HG02885 (cell line): ENCODE measurements at regions not wholly inside any gene's neighbourhood (a gene's known extent, or its start where the extent isn't known, plus 50 kb on each side); places are given as distances from the start of the nearest gene placed in this dataset.

Experiments
- ATAC-seq: cut with Tn5 transposase; IDR thresholded peaks from one replicate; pipeline ENCODE4 v1.9.1; 2021; ENCODE audit warnings: mild to moderate bottlenecking; ENCODE audit not compliant: unreplicated experiment, poor library complexity

GRCh38 chr13:109383683-109384082 lies 402.7 kb downstream of the IRS2 start:
- no peak for ATAC-seq

GRCh38 chr13:109381546-109382180 lies 404.7 kb downstream of the IRS2 start:
- ATAC-seq: no peak

DNA sequence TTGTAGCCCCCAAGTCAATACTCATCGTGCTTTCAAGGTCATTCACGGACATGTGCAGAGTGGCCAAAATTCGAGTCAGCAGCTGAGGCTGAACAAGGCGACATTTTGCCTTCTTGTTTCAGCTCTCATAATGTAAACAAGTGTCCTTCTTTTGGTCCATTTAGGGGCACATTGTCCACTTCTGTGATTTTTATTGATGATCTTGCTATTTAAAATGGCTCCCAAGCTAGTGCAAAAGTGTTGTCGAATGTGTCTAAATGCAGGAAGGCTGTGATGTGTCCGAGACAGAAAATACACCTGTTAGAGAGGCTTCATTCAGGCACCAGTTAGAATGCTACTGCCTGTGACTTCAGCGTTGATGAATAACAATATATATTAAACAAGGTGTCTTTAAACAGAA lies 405.9 kb downstream of the IRS2 start:
- ATAC-seq: no peak

GRCh38 chr13:109379930-109380329 lies 406.5 kb downstream of the IRS2 start:
- ATAC-seq: no peak

- ATAC-seq: no peak
These were observed 409.4 kb downstream of the IRS2 start for GRCh38 chr13:109376936-109377335.

DNA sequence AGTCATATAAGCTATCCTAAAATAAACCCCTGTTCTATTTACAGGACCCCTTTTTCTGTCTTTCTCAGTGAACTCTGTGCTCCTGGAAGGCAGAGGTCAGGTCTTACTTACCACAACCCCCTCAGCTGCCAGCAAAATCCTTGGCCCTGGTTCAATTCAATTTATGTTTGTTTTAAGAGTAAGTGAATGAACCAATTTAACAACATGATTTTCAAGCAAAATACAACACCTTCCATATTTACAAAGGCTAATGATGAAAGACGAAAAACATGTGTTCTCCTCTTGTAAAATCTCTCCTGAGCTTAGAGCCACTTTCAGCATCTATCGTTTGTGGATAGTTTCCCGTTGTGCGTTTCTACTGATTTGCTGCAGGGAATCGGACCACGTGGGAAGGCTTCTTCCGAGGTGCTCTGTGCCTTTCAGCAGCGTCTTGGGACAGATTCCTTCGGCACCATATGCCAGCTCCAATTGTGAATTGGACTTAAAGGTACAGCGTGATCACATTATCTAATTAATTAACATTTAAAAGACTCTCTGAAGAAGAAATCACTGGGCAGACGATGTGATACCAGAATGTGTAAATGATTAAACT lies 411.7 kb downstream of the IRS2 start:
- no peak for ATAC-seq

DNA sequence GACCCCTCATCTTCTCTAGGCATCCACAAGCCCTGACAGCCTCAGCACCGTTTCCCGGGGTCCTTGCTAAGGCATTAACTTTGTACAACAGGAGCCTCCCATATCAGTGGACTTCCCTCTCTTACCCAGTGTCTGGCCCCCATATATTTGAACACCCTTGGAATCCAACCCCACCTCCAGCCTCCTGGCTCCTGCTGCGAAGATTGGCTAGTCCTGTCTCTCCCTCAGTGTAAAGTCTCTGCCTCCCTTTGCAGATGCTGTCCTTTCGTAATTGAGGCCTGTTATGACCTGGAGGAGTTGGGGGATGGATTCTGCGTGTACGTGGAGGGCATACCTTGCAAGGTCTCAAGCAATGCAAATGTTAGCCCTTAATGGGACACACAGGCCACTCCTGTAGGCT lies 413.7 kb downstream of the IRS2 start:
- no peak for ATAC-seq

DNA sequence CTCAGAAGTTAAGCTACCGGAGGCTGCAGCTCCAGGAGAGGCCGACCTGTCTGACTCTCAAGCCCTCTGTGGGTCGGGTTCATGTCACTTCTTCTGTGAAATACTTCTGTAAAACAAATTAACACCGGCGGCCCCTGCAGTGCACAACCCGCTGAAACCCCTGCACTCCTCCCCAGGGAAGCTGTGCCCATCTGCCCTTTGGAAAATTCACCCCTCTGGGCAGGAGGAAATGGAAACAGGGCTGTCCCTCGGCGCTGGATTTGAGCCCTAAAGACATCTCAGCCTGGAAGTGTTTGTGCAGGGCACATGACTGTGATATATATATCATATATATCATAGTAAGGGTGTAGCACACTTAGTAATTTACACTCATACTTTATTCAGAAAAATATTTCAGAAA lies 415.3 kb downstream of the IRS2 start:
- no peak for ATAC-seq

GRCh38 chr13:109370496-109370895 lies 415.9 kb downstream of the IRS2 start:
- ATAC-seq: no peak

- no peak for ATAC-seq
These were observed 416.9 kb downstream of the IRS2 start for GRCh38 chr13:109369353-109370052.

GRCh38 chr13:109368230-109368629 lies 418.2 kb downstream of the IRS2 start:
- no peak for ATAC-seq

DNA sequence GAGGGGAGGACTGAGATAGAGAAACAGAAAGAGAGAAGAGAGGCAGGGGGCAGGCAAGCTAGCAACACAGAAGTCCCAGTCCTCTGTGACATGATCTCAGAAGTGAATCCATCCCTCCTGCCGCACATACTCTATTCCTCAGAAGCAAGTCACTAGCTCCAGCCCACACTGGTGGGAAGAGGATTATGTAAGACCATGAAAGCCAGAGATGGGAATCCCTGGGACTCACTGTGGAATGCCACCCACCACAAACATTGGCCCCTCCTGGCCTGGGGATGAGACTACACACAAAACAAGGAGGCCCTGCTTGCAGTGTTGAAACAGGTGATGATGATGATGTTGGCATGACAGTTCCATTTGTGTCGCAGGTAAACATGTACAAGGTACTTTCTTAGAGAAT lies 419.9 kb downstream of the IRS2 start:
- no peak for ATAC-seq

DNA sequence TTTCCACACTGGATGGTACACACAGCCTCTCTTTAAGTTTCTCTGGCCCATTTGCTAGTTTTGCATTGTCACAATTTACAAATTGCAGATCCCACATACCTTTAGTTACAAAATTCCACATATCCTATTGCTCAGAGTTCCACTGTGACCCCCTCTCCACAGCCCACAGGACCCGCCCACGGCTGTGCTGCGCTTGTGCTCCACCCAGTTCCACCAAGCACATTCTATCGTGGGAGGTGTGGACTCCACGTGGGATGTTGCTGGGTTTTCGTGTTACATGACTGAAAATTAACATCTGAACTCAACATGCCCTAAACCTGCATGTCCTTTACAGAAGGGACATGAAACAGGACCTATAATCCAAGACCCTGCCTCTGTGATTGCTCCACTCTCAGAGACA lies 423.0 kb downstream of the IRS2 start:
- no peak for ATAC-seq

DNA sequence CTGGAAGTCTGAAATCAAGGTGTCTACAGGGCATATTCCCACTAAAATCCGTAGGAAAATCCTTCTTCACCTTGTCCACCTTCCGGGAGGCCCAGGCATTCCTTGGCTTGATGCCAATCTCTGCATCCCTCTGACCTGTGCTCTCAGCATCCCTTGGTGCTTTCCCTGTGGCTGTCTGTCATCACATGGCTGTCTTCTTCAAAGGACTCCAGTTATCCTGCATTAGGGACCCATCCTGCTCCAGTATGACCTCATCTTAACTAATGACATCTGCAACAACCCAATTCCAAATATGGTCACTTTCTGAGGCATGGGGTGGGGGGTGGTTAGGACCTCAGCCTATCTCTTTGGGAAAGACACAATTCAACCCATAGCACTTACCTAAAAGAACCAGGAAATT lies 423.8 kb downstream of the IRS2 start:
- ATAC-seq: no peak

GRCh38 chr13:109361562-109362289 lies 424.7 kb downstream of the IRS2 start:
- no peak for ATAC-seq

DNA sequence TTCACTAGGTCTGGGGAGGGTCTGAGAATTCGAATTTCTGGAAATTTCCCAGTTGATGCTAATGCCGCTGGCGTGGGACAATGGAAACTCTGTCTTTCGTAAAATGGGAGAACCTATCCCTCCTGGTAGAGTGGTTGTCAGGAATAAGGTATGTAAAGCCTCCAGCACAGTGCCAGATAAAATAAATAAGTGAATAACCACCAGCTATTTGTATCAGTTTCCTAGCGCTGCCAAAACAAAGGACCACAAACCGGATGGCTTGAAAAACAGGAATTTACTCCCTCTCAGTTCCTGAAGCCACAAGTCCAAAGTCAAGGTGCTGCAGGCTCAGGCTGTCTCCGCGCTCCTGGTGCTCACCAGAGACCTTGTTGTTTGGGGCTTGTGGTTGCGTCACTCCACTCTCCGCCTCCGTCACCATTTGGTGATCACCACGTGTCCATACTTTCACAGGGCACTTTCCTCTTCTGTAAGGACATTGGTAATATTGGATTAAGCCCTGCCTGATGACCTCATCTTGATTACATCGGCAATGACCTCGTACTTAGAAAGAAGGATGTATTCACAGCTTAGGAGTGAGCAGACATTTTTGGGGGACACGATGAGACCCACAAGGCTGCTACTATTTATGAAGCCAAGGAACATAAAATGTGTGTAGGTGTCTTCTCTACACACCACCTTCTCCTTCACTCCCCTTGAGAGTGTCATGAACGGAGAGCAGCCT lies 428.5 kb downstream of the IRS2 start:
- ATAC-seq: no peak

DNA sequence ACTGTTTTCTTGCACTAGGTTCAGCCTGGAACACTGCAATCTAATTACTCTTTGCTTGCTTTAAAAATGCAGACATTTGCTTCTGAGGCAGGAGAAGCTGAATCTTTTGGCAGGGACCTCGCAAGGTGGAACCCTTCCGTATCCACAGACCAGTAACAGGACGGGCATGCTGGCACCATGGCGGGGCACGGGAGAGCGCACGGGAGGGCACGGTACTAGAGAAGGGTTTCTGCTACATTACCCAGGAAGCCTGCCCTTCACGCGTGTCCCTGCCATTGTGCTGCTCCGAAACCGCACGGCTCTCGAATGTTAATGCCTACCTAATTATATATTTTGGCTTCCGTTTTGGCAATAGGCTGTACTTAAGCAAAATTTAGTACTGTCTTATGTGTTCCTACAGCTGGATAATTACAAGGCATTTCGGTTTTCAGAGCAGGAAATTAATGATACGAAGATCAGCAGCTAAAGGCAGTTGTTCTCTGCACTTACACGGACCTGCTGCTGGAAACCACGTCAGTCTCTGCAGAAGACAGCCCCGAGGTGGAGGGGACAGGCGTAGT lies 430.4 kb downstream of the IRS2 start:
- ATAC-seq: no peak

- ATAC-seq: no peak
These were observed 431.2 kb downstream of the IRS2 start for GRCh38 chr13:109355166-109355565.

- ATAC-seq: no peak
These were observed 435.1 kb downstream of the IRS2 start for GRCh38 chr13:109351236-109351635.

- no peak for ATAC-seq
These were observed 437.7 kb downstream of the IRS2 start for GRCh38 chr13:109348519-109349258.
